GDM1 (cell line): ENCODE measurements at regions not wholly inside any gene's neighbourhood (a gene's known extent, or its start where the extent isn't known, plus 50 kb on each side); places are given as distances from the start of the nearest gene placed in this dataset.
"Not testable (repeated sequence)": the region's sequence is repeated elsewhere in the genome, so short reads cannot be mapped to it uniquely, and the experiment has no call there.

Experiments used
- DNase-seq: peaks from one replicate; lab custom pipeline; 2025; lab: John Stamatoyannopoulos, UW

DNA sequence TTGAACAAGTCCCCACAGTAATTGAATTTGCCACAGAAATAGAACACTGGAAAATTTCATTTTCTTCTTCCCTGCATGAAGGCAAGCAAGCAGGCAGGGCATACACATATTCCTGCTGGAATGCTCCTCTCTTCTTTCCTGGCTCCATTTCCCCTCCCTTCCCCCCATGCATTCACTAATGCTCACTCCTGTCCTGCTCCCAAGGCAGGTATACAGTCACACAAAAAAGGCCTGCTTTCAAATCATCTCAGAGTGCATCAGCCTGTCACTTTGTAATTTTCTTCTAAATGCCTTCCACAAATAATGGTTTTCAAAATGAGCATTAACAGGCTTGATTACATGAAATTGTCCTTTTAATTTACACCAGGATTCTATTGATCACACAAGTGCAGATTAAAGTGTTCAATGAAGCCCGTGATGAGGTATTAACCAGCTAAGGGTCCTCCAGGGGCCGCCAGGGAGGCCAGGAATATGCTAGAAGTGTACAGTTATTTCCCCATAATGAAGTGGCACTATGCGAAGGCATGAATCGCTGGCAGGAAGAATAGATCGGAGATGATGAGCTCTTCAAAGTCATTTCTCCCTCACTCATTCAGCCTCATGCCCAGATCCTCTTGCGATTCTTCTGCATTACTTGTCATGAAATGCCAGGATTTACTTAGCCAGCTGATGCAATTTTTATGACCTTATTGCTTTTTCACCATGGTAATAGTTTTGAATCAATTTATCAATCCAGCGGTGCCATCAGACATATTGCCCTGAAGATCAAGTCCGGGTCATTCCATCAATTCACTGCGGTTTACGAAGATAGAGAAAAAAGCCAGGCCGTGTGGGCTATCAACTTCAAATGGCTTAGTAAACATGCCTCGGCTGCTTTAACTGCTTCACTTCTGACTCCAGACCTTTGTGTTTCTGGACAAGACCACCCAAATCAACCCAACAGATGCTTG is 243.5 kb downstream of the GPAT3 start:
- DNase-seq: no peak

DNA sequence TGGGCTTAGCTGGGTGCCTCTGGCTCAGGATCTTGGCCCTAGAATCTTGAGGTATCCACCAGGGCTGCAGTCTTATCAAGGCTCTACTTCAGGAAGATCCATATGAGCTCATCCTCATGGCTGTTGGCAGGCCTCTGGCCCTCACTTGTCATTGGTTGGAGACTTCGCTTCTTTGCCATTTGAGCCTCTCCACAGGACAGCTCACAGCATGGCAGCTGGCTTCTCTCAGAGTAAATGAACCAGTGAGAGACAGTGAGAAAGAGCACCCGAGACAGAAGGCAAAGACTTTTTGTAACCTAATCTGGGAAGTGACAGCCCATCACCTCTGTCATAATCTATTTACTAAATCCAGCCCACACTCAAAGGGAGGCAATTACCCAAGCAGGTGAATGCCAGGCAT is 236.8 kb downstream of the GPAT3 start:
- no peak for DNase-seq

DNA sequence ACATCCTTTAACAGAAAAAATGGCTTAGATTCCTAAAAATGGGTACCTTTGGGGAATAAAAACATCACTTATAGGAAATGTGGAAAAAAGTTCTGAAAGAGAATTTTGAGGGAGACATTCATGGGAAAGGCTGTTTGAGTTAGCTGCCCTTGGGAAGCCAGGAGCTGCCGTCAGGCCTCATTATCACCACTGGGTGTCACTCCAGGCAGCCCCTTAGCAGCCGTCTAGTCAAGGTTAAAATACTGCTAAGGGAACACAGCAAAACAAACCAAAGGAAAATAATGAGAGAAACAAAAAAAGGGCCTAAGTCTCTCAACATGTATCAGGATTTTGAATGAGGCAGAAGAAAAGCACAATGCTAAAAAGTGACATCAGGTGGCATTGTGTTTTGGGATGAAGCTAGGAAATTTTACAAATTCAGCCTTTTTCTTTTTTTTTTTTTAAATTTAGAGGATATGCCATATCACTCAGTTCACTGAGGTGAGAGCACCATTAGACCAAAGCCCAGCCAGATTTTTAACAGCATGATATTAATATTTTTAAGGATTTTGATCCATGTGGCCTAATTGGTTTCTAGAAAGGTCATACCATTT is 235.3 kb downstream of the GPAT3 start:
- no peak for DNase-seq

DNA sequence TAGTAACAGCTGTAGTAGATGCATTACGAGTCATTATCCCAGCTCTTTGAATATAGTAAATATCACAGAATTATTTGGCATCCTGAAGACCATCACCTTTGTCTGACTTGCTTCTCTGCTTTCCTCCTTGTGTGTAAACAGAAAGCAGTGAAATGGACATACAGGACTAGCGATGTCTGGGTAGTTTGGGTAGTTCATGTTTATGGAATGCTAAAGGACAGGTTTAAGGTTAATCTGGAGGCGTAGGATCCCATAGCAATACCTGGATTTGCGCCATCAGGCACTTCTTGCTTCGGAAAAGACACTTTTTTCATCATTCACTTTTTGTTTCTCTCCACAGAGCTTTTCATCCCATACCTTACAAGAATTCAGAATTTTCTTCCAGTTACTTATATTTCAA is 232.2 kb downstream of the GPAT3 start:
- no peak for DNase-seq

DNA sequence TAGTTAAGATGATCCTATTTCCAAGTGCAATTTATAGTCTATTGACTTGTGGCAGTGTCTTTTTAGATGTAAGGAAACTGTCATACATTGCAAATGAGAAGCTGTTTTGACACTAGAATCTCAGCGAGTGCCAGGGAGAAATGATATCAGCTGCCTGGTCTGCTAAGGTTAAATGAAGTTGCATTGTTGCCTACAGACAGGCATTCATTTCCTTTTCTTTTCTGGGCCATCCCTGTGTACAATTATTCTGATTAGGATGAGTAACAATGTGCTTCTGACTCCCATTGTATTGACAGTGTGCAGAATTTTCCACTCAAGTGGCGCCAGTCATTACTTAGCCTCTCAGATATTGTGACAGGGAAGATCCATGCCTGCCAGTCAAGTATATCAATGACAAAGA is 231.2 kb downstream of the GPAT3 start:
- DNase-seq: no peak

DNA sequence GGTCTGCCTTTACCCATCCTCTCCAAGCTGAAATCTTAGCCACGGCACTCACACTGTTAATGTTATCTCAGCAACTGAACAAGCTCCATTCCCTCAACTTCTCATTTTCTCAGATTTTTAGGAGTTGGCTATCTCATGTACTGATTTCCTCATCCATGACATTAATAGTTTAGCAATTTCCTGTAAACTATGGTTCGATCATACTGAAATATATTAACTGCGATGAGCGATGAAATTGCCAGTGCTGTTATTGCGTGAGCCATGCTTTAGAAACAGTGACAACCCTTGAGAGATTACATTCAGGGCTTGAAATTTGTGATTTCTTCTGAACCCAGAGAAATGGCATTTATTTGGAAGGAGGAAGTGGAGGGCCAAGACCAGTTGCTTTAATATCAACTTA is 223.7 kb downstream of the GPAT3 start:
- no peak for DNase-seq

DNA sequence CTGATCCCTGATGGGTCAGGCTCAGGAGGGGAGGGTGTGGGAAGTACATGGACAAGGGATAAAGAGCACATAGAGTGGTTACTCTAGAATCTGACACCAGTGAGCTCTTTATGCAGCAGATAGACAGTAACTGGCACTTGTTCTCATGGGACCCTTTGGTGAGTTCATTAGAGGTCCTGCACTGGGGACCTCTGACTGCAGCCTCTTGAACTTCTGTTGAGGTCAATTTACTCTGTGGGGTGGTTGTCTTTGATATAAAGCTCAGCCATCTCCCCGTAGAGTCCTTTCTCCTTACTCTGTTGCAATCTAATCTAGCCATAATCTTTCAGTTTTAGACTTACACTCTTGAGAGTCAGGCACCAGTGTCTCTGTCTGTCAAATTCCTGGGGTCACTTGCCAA is 222.4 kb downstream of the GPAT3 start:
- DNase-seq: no peak

DNA sequence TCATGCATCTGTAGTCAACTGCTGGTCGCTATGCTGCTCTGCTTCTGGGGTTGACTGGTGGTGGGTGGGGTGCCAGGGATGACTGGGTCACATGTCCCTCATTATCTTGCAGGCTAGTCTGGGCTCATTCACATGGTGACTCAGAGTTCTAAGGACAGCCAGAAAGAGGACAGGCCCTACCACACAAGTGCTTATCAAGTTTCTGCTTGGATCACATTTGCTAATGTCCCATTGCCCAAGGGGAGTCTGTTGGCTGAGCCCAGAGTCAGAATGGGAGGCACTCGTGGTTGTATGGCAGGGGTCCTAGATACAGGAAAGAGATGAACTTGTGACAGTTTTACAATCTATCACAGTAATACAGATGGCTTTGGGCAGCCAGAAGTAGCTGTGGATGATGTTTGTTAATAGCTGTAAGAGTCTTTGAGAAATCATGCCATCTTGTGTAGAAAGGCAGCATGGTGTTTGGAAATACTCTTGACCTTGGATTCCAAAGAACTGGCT is 221.3 kb downstream of the GPAT3 start:
- DNase-seq: no peak

DNA sequence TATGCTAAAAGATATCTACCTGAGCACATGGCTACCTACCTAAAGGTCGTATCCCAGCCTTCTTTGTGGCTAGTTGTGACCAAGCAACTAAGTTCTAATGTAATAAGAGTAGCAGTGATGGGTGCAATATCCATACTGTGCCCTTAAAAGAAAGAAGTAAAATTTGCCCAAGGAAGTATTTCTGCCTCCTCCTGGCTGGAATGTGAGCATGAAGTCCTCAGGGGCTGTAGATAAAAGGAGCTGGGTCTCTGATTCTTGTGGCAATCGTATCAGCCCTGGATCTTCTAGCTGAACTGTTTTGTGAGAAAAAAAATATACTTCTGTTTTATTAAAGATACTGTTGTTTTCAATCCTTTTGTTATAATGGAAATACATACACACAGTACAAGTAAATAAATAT is 217.4 kb downstream of the GPAT3 start:
- no peak for DNase-seq

DNA sequence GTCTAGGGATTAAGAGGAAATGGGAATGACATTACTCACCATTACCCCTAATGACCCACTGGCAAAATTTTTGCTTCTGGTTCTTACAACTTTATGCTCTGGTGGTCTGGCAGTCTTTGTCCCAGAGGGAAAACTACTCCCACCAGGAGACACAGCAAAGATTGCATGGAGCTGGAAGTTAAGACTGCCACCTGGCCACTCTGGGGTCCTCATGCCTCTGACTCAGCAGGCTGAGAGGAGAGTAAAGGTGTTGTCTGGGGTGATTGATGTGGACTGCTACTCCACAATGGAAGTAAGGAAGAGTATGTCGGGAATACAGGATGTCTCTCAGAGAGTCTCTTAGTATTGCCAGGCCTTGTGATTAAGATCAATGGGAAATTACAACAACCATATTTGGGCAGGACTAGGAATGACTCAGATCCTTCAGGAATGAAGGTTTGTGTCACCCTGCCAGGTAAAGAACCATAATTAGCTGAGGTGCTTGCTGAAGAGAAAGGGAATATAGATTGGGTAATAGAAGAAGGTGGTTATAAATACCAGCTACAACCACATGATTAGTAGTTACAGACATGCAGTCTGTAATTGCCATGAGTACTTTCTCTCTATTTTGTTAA is 215.5 kb downstream of the GPAT3 start:
- DNase-seq: no peak

DNA sequence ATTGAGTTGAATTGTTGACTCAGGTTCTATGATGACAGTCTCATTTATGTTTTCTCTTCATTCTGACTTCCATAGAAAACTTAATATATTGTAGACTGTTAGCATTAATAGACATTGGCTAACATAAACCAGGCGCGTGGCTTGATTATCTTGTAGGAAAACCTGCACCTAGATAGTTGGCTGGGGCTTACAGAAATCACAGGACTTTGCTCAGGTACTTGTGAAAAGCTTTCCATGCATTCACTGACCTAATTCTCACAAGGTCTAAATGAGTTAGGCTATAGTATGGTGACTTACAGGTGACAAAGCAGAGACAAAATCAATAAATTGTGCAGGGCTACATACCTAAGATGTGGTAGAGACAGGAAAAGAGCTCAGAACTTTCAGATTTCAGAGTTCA is 212.8 kb downstream of the GPAT3 start:
- no peak for DNase-seq

DNA sequence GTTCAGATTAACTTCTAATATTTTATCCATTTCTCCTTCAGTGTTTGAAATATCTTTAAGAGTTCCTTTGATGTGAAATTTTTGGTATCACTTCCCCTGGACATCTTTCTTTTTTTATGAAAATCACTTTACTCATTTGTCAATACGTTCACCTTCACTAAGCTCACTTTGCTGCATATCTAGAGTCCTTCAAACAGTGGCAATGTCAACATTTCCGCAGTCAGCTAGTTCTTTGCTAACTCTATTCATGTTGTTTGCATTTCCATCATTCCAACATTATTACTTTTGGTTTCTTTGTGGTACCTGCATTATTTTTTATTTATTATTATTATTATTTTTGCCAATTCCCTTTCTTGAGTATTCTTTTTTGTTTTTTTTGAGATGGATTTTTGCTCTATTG is 203.0 kb downstream of the GPAT3 start:
- DNase-seq: no peak

DNA sequence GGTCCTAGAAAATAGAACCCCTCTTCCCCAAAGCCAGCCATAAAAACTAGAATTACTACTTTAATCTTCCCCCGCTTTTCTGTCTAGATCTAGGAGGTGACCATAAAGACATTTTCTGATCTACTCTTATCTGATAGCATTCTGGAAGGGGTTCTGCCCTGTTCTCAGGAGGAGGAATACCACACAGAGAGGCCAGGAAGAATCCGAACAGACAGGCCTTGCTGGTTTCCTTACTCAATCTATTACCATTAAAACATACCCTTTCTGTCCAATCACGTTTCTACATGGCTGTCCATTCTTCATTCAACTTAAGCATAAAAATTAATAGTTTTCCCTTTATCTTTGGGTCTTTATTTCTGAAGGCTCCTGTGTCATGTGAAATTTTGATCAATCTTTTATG is 198.7 kb downstream of the GPAT3 start:
- no peak for DNase-seq

DNA sequence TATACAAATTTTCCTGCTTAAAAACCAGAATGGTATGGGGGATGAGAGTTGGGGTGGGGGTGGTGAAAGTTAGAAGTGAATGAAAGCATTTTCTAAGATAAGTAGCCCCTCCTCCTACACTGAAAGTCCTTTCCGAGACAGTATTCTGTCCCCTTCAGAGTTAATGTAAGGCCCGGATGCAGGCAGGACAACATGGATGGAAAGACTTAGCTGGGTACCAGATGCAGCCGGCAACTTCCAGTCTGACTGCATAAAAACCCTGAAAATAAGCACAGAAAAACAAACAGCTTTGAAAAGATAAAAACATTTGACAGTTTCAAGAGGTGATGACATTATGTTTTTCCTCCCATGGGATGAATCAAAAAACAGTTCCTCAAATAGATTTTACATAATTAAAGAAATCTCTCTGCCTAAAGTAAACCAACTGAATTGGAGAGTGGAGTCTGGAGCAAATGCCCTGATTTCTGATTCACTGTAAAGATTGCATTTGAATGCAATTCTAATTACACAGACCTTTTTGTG is 196.3 kb downstream of the GPAT3 start:
- DNase-seq: no peak

DNA sequence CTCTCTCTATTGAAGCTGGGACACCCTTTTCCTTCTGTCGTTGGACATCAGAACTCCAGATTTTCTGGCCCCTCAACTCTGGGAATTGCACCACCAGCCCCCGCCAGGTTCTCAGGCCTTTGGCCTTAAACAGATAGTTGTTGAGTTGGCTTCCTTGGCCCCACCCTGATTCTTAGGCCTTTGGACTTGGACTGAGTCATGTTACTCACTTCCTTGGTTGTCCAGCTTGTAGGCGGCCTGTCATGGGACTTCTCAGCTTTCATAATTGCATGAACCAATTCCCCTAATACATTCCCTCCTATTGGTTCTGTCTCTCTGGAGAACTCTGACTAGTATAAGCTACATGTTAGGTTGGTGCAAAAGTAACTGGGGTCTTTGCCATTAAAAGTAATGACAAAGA is 195.7 kb downstream of the GPAT3 start:
- no peak for DNase-seq

DNA sequence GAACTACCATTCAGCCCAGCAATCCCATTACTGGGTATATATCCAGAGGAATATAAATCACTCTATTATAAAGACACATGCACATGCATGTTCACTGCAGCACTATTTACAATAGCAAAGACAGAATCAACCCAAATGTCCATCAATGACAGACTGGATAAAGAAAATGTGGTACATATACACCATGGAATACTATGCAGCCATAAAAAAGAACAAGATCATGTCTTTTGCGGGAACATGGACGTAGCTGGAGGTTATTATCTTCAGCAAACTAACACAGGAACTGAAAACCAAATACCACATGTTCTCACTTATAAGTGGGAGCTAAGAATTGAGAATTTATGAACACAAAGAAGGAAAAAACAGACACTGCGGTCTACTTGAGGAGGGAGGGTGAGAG is 195.1 kb downstream of the GPAT3 start:
- not testable (repeated sequence) for DNase-seq

DNA sequence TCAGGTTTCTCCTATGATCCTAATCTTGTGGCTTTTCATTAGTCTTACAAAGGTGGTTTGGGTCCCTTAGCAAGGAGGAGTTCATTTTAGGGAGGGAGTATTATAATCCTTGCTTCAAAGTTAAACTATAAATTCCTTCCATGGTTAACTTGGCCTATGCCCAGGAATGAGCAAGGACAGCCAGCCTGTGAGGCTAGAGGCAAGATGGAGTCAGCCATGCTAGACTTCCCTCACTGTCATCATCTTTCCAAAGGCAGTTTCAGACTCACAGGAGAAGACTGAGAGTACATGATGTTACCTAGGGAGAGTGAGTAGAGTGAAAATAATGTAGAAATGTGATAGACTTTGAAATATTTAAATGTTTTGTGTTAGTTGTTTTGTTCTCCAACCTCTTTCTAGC is 192.3 kb downstream of the GPAT3 start:
- DNase-seq: no peak

DNA sequence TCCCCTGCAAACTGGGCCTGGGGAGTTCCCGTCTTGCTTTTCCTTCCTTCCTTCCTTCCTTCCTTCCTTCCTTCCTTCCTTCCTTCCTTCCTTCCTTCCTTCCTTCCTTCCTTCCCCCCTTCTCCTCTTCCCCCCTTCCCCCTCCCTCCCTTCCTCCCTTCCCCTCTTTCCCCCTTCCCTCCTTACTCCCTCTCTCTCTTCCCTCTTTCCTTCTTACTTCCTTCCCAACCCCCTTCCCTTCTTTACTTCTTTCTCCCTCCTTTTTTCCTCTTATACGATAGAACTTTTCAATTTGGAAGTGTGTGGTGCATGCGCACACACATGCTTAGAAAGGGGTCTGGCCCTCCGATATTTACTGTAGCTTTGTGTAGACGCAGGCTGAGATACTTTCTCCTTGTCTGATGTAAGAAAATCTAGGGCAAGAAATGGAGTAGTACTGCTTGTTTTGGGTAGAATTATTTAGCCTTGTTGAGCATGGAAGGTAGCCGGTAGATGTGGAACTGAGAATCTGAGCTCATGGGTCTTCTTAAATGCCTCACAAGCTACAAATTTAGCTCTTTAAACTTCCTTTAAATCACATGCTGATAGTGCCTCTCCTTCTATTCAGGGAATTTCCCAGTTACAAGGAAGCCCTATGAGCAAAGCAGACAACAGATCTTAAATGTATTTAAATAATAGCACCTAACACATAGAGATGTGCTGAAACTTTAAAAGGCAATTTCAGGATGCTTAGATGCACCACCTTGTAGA is 189.6 kb downstream of the GPAT3 start:
- DNase-seq: no peak

DNA sequence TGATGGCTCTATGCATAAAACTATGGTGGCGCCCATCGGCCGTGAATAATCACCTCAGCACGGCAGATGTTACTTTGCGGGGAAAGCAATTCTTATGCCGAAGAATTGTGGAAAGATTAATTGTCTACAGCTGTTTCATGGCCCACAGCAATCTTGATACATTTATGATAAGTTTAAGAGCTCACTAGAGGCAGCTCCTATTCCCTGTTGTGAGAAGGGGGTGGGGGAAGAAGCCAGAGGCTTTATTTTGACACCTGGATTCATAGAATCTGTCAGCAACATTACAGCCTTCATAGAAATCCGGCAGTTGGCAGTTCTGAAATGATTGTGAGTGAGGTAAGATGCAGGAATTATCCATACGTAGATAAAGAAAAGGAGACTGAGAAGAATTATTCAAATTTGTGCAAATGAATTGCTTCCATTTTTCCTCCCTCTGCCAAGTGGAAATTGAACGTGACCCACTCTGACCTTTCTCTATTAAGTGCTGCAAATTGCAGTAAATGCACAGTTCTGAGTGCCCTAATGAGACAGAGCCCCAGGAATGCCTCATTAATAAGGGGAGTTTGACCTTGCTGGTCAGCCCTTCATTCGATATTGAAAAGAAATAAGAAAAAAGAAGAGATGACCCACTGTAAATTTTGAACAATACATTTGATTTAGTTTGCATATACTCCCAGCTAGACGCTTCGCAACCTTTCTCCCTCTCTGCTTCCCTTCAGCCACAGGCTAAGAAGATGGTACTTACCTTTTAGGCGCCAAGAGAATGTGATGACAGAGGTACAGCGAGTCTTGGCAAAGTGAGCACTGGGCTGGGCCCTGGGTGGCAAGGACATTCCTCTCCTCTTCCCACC is 188.8 kb downstream of the GPAT3 start:
- no peak for DNase-seq

DNA sequence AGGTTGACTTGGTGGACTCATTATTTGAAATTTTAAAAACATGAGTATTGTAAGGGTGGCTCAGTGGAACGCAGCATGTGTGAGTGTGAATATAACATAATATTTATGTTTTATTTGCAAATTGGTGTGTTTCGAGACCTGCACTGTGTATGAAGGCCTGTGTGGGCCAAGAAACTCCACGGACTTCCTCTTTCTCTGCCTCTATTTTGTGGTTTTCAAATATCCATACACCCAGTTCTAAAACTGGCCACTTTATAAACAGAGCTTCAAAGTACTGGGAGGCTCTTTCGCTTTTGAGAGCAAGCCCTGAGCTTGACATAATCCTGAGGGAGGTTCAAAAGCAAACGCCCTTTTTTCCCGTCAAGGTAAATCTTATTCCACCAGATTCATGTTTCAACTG is 187.7 kb downstream of the GPAT3 start:
- no peak for DNase-seq

DNA sequence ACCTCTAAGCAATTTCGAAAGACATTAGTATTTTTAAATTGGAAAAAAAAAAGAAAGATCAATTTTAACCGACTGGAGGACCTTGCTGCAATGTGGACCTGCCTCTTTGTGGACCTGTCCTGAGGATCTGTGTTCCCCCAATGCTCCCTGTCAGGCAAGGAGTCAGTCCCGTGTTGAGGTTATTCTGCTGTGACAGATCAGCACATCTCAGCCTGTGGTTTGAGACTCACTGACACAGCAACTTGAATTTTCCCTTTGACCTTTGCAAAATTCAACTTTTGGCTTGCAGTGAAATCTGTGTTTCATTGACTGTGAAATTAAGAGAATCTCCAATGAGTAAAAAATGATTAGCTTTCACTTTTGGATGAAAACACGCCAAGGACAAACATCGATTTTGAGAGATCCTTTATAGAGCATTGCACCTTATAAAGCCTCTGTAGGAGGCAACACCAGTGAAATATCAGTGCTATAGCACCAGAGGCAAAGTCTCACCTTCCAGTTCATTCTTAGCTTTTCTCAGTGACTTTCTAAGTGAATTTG is 186.9 kb downstream of the GPAT3 start:
- DNase-seq: no peak
